ENCODE measurements at regions not wholly inside any gene's neighbourhood (a gene's known extent, or its start where the extent isn't known, plus 50 kb on each side); places are given as distances from the start of the nearest gene placed in this dataset.

- TF ChIP-seq, protein P1, sequence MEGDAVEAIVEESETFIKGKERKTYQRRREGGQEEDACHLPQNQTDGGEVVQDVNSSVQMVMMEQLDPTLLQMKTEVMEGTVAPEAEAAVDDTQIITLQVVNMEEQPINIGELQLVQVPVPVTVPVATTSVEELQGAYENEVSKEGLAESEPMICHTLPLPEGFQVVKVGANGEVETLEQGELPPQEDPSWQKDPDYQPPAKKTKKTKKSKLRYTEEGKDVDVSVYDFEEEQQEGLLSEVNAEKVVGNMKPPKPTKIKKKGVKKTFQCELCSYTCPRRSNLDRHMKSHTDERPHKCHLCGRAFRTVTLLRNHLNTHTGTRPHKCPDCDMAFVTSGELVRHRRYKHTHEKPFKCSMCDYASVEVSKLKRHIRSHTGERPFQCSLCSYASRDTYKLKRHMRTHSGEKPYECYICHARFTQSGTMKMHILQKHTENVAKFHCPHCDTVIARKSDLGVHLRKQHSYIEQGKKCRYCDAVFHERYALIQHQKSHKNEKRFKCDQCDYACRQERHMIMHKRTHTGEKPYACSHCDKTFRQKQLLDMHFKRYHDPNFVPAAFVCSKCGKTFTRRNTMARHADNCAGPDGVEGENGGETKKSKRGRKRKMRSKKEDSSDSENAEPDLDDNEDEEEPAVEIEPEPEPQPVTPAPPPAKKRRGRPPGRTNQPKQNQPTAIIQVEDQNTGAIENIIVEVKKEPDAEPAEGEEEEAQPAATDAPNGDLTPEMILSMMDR (IDR thresholded peaks at IDR 0.05 in 4 of 5, conservative IDR thresholded peaks at IDR 0.05 in 1 of 5) = no peak
- TF ChIP-seq POLR2A (IDR thresholded peaks at IDR 0.05) = no peak
These were observed 82.7 kb upstream of the EED start for GRCh38 chr11:86161837-86162236.

Measured in gastrocnemius medialis (tissue), 4 donors.